ENCODE measurements at regions not wholly inside any gene's neighbourhood (a gene's known extent, or its start where the extent isn't known, plus 50 kb on each side); places are given as distances from the start of the nearest gene placed in this dataset.

GRCh38 chr2:14051401-14051800 is 581.1 kb upstream of the LRATD1 start:
- Histone ChIP-seq H2AFZ (no peak overlapping the region), H3K27me3 (ENCODE audit: insufficient read depth) (no peaks in the 10 kb centered on the region), H3K4me1 (ENCODE audit: insufficient read depth) (no peaks in the 10 kb centered on the region), H4K20me1 (replicated peaks; ENCODE audit: insufficient read depth) (no peaks in the 10 kb centered on the region), H3K9me2 (ENCODE audit: insufficient read depth) (no peaks in the 10 kb centered on the region), H3K79me2 (replicated peaks; ENCODE audit: insufficient read depth) (no peaks in the 10 kb centered on the region), H3K36me3 (ENCODE audit: insufficient read depth) (no peaks in the 10 kb centered on the region), H3K4me2 (no peak overlapping the region), H3K27ac (ENCODE audit: low read depth) (no peak overlapping the region), H3K4me3 (no peak overlapping the region), H3F3A (replicated peaks; ENCODE audit: low read depth) (no peaks in the 10 kb centered on the region)
- H3K4me3 Mint-ChIP-seq = no peak overlapping the region
- H3K27ac Mint-ChIP-seq = no peak overlapping the region
- no peaks in the 10 kb centered on the region for H3K27me3 Mint-ChIP-seq (ENCODE audit: insufficient read depth, low read depth, poor library complexity)
- no peak for TF ChIP-seq STAT1 (IDR thresholded peaks at IDR 0.05; ENCODE audit: unreplicated experiment)
- no peak for TF ChIP-seq ZNF462 (CRISPR knock-in tag; IDR thresholded peaks at IDR 0.05)
- no peak for TF ChIP-seq EZH2phosphoT487 (IDR thresholded peaks at IDR 0.05; ENCODE audit: unreplicated experiment)
- no peak for TF ChIP-seq CTCF (conservative IDR thresholded peaks at IDR 0.05; ENCODE audit: low read depth in 2 of 2)
- no peak for TF ChIP-seq NANOG (IDR thresholded peaks at IDR 0.05; ENCODE audit: borderline replicate concordance)
- no peak for TF ChIP-seq JUNB (IDR thresholded peaks at IDR 0.05; ENCODE audit: unreplicated experiment)
- no peak for TF ChIP-seq ZNF331 (CRISPR knock-in tag; IDR thresholded peaks at IDR 0.05; ENCODE audit: low read depth)
- no peak for TF ChIP-seq ZNF114 (CRISPR knock-in tag; IDR thresholded peaks at IDR 0.05)
- TF ChIP-seq ETS1 (IDR thresholded peaks at IDR 0.05) = no peak
- no peak for TF ChIP-seq REST (IDR thresholded peaks at IDR 0.05; ENCODE audit: unreplicated experiment)
- no peak for TF ChIP-seq EZH2 (IDR thresholded peaks at IDR 0.05; ENCODE audit: low read depth, unreplicated experiment)
- no peak for TF ChIP-seq POLR2AphosphoS5 (IDR thresholded peaks at IDR 0.05; ENCODE audit: low read depth)
- no peak for TF ChIP-seq CREB1 (CRISPR knock-in tag; IDR thresholded peaks at IDR 0.05; ENCODE audit: low read depth)
- H3K4me1 Mint-ChIP-seq = no peaks in the 10 kb centered on the region
- ATAC-seq (no peak), DNase-seq (ENCODE audit: low spot score) (no peak)
- peaks cover 2% of the 10 kb centered on the region; the same call in 1 of the 3 replicates for H3K9me3 Mint-ChIP-seq
- H3K36me3 Mint-ChIP-seq (ENCODE audit: low read depth) = no peaks in the 10 kb centered on the region
